Lower leg skin (tissue), 3 donors: ENCODE measurements at regions not wholly inside any gene's neighbourhood (a gene's known extent, or its start where the extent isn't known, plus 50 kb on each side); places are given as distances from the start of the nearest gene placed in this dataset.

ENCODE experiments used
- POLR2A ChIP-seq, 2 donors: fragments of 450-650 bp; IDR thresholded peaks; one replicate each; pipeline ENCODE4 v1.6.1; 2016 to 2017; ENCODE audit warnings: antibody characterized with exemption in 2 of 2, mild to moderate bottlenecking in 1 of 2, moderate library complexity in 1 of 2
- TF ChIP-seq, protein P1 (sequence below), 3 donors: fragments of 450-650 bp; IDR thresholded peaks; one replicate each; pipeline ENCODE4 v1.5.1; 2016; ENCODE audit warnings: antibody characterized with exemption in 3 of 3, mild to moderate bottlenecking in 3 of 3, moderate library complexity in 2 of 3

DNA sequence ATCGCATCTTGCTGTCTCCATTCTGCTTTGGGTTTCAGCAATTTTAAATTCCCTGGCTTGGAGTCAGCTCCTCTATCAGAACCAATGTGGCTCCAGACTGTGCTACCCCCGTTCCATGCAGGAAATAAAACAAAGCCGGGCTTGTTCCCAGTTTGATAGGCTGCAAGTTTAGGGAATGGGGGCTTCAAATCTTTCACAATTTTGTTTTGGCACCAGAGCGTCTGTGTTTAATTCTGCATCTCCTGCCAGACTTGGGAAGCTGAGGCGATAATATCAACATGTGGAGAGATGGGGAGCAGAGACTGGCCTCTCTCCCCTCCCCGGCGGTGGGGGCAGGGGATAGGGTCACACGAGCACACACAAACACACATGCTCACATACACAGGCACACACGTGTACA is 305.9 kb downstream of the FGFR2 start:
- TF ChIP-seq, protein P1, sequence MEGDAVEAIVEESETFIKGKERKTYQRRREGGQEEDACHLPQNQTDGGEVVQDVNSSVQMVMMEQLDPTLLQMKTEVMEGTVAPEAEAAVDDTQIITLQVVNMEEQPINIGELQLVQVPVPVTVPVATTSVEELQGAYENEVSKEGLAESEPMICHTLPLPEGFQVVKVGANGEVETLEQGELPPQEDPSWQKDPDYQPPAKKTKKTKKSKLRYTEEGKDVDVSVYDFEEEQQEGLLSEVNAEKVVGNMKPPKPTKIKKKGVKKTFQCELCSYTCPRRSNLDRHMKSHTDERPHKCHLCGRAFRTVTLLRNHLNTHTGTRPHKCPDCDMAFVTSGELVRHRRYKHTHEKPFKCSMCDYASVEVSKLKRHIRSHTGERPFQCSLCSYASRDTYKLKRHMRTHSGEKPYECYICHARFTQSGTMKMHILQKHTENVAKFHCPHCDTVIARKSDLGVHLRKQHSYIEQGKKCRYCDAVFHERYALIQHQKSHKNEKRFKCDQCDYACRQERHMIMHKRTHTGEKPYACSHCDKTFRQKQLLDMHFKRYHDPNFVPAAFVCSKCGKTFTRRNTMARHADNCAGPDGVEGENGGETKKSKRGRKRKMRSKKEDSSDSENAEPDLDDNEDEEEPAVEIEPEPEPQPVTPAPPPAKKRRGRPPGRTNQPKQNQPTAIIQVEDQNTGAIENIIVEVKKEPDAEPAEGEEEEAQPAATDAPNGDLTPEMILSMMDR (IDR thresholded peaks at IDR 0.05) = no peak
- no peak for TF ChIP-seq POLR2A (IDR thresholded peaks at IDR 0.05)
